Activated CD4-positive, alpha-beta T cell treated with anti-CD3 and anti-CD28 coated beads, Interleukin-2, amount 10 ng/mL, durations not matched to agents 7 days and 5 days (primary cell): ENCODE measurements at regions not wholly inside any gene's neighbourhood (a gene's known extent, or its start where the extent isn't known, plus 50 kb on each side); places are given as distances from the start of the nearest gene placed in this dataset.

ENCODE experiments used
- CTCF ChIA-PET: fragments of 350-600 bp; sonication (Branson Sonifier 250); formaldehyde crosslinking; loops from one replicate; lab custom pipeline; 2021; ENCODE audit warnings: antibody characterized with exemption; lab: Charles Lee
- POLR2A ChIA-PET: fragments of 350-600 bp; sonication (Branson Sonifier 250); formaldehyde crosslinking; loops from one replicate; lab custom pipeline; 2021; ENCODE audit warnings: antibody characterized with exemption; lab: Charles Lee
- DNase-seq: peaks from one replicate; pipeline ENCODE4 v3.0.0-alpha.2; 2020
- H3K27ac Mint-ChIP-seq: one replicate; pipeline ENCODE4 v1.8.0; 2021; ENCODE audit warnings: mild to moderate bottlenecking, moderate library complexity, mixed read lengths
- H3K27me3 Mint-ChIP-seq: one replicate; pipeline ENCODE4 v1.8.0; 2021; ENCODE audit warnings: mixed read lengths
- H3K36me3 Mint-ChIP-seq: one replicate; pipeline ENCODE4 v1.8.0; 2021; ENCODE audit warnings: low read depth, mixed read lengths
- H3K4me1 Mint-ChIP-seq: one replicate; pipeline ENCODE4 v1.8.0; 2021; ENCODE audit warnings: mixed read lengths
- H3K4me3 Mint-ChIP-seq: one replicate; pipeline ENCODE4 v1.8.0; 2021; ENCODE audit warnings: mild to moderate bottlenecking, moderate library complexity, mixed read lengths
- H3K9me3 Mint-ChIP-seq: one replicate; pipeline ENCODE4 v1.8.0; 2021; ENCODE audit warnings: mixed read lengths

- CTCF ChIA-PET, result interaction anchor here (1.3 kb wide), 1 partner anchor 15 kb away, joined by 3 read pairs; no protein-coding TSS in a partner anchor
- peaks cover 45% of the 10 kb centered on the region for H3K4me1 Mint-ChIP-seq
Measured at GRCh38 chrX:9354918-9355317, 109.9 kb upstream of the TBL1X start.

DNA sequence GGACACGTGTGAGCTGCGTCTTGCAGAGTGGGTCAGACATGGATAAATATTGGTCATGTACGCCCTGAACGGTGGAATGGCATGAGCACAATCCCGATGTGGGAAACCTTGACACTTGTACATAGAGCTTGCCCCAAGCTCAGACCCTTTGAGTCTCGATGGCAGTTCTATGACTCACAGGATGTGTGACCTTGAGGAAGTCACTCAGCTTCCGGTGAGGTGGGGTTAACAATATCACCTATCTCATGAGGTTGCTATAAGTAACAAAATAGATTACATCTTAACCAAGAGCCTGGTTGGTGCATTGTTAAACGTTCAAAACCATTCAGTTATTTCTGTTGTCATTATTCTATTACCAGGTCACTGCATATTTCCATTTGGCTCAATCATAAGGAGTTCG, 109.1 kb upstream of the TBL1X start:
- peak; percentile 16 for DNase-seq
- POLR2A ChIA-PET, result no interaction called here
- H3K36me3 Mint-ChIP-seq, result peaks cover 3% of the 10 kb centered on the region
- no peak overlapping the region for H3K4me3 Mint-ChIP-seq
- H3K4me1 Mint-ChIP-seq, result peaks cover 45% of the 10 kb centered on the region
- H3K9me3 Mint-ChIP-seq, result peaks cover 16% of the 10 kb centered on the region
- no peaks in the 10 kb centered on the region for H3K27me3 Mint-ChIP-seq
- CTCF ChIA-PET, result interaction anchor here (1.3 to 1.7 kb wide), 2 partner anchors 12 to 14 kb away, joined by 3 to 6 read pairs; no protein-coding TSS in a partner anchor
- H3K27ac Mint-ChIP-seq, result peak overlapping the region; percentile 74

More at GRCh38 chrX:9354918-9355317, 109.9 kb upstream of the TBL1X start:
- Mint-ChIP-seq H3K36me3 (peaks cover 3% of the 10 kb centered on the region), H3K4me3 (no peak overlapping the region), H3K9me3 (peaks cover 16% of the 10 kb centered on the region), H3K27ac (no peak overlapping the region), H3K27me3 (no peaks in the 10 kb centered on the region)
- POLR2A ChIA-PET, result no interaction called here
- no peak for DNase-seq

DNA sequence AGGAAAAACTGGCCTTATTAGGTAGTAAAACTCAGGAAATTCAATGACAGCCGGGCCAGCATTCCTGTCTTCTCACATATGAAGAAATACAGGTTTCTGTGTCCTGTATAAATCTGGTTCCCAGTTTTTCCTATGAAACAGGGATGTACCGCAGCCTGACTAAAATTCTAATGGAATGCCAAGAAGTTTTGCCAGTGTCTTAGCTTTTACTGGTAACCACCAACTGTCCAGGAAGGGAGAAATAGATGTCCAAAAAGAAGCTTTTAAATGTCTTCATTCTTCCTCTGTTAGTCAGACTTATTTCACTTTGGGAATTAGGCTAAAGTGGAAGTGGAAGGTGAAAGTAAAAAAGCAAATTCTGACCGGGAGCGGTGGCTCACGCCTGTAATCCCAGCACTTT, 108.0 kb upstream of the TBL1X start:
- Mint-ChIP-seq H3K9me3 (peaks cover 16% of the 10 kb centered on the region), H3K27ac (no peak overlapping the region), H3K4me1 (peaks cover 38% of the 10 kb centered on the region), H3K4me3 (no peak overlapping the region), H3K27me3 (no peaks in the 10 kb centered on the region), H3K36me3 (peaks cover 3% of the 10 kb centered on the region)
- ChIA-PET CTCF (interaction anchor here (1.1 to 1.7 kb wide), 3 partner anchors 11 to 102 kb away, joined by 3 to 6 read pairs (median 4); no protein-coding TSS in a partner anchor), POLR2A (no interaction called here)
- DNase-seq, result no peak

- Mint-ChIP-seq H3K27me3 (no peaks in the 10 kb centered on the region), H3K27ac (no peak overlapping the region), H3K4me3 (no peak overlapping the region), H3K36me3 (peaks cover 3% of the 10 kb centered on the region), H3K9me3 (peaks cover 16% of the 10 kb centered on the region), H3K4me1 (peaks cover 30% of the 10 kb centered on the region)
- no peak for DNase-seq
- POLR2A ChIA-PET, result no interaction called here
- CTCF ChIA-PET, result interaction anchor here (1.1 to 1.5 kb wide), 3 partner anchors 8 to 102 kb away, joined by 3 to 4 read pairs (median 4); no protein-coding TSS in a partner anchor
Measured at GRCh38 chrX:9357518-9358114, 107.2 kb upstream of the TBL1X start.

GRCh38 chrX:9362363-9362928, 102.4 kb upstream of the TBL1X start:
- no peaks in the 10 kb centered on the region for H3K4me1 Mint-ChIP-seq
- CTCF ChIA-PET, result no interaction called here
- H3K9me3 Mint-ChIP-seq, result no peaks in the 10 kb centered on the region

DNA sequence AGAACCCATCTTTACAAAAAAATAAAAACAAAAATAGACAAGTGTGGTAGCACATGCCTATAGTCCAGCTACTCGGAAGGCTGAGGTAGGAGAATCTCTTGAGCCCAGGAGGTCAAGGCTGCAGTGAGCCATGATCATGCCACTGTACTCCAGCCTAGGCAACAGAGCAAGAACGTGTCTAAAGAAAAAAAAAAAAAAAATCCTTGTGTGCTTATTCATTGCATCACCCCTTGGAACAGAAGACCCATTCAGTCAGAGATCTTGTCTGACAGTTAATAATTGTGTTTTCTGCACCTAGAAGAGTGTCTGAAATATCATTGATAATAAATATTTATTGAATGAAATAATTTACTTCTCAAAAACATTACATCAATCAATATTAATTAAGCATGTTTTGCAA, 97.4 kb upstream of the TBL1X start:
- H3K27me3 Mint-ChIP-seq, result no peaks in the 10 kb centered on the region
- no peak overlapping the region for H3K4me3 Mint-ChIP-seq
- peaks cover 17% of the 10 kb centered on the region for H3K4me1 Mint-ChIP-seq
- DNase-seq, result no peak
- POLR2A ChIA-PET, result no interaction called here
- H3K36me3 Mint-ChIP-seq, result no peaks in the 10 kb centered on the region
- H3K27ac Mint-ChIP-seq, result no peak overlapping the region
- CTCF ChIA-PET, result interaction anchor here (1.3 kb wide), 1 partner anchor 11 kb away, joined by 6 read pairs; no protein-coding TSS in a partner anchor
- no peaks in the 10 kb centered on the region for H3K9me3 Mint-ChIP-seq

More at GRCh38 chrX:9362363-9362928, 102.4 kb upstream of the TBL1X start:
- Mint-ChIP-seq H3K4me3 (no peak overlapping the region), H3K36me3 (no peaks in the 10 kb centered on the region), H3K27ac (no peak overlapping the region), H3K27me3 (no peaks in the 10 kb centered on the region)
- no peak for DNase-seq
- POLR2A ChIA-PET, result no interaction called here

DNA sequence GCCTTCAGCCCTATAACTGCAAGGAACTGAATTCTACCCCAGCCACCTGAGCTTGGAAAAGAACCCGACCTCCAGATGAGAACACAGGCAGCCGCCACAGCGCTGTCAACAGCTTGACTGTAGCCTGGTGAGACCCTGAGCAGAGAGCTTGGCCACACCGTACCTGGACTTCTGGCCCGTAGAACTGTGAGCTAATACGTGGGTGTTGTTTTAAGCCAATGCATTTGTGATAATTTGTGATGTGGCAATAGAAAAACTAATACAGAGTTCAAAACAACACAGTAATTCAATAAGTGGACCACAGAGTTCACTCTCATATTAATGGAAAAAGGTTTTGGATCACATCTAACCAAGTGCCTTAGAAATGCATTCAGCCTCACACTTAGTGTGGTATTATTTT, 96.6 kb upstream of the TBL1X start:
- no peak for DNase-seq
- Mint-ChIP-seq H3K27ac (no peak overlapping the region), H3K9me3 (no peaks in the 10 kb centered on the region), H3K4me3 (no peak overlapping the region), H3K4me1 (peaks cover 17% of the 10 kb centered on the region), H3K27me3 (no peaks in the 10 kb centered on the region), H3K36me3 (no peaks in the 10 kb centered on the region)
- ChIA-PET CTCF (interaction anchor here (1.3 kb wide), 1 partner anchor 12 kb away, joined by 6 read pairs; no protein-coding TSS in a partner anchor), POLR2A (no interaction called here)

- ChIA-PET CTCF (interaction anchor here (0.7 to 0.9 kb wide), 2 partner anchors 10 to 15 kb away, joined by 3 read pairs; no protein-coding TSS in a partner anchor), POLR2A (interaction anchor here (0.6 kb wide), 2 partner anchors 25 to 77 kb away, joined by 4 to 5 read pairs; no protein-coding TSS in a partner anchor)
- Mint-ChIP-seq H3K36me3 (no peaks in the 10 kb centered on the region), H3K4me1 (peaks cover 17% of the 10 kb centered on the region), H3K9me3 (no peaks in the 10 kb centered on the region), H3K27me3 (no peaks in the 10 kb centered on the region), H3K27ac (peak overlapping the region; percentile 57), H3K4me3 (no peak overlapping the region)
- DNase-seq, result no peak
Measured at GRCh38 chrX:9369802-9370291, 95.0 kb upstream of the TBL1X start.

DNA sequence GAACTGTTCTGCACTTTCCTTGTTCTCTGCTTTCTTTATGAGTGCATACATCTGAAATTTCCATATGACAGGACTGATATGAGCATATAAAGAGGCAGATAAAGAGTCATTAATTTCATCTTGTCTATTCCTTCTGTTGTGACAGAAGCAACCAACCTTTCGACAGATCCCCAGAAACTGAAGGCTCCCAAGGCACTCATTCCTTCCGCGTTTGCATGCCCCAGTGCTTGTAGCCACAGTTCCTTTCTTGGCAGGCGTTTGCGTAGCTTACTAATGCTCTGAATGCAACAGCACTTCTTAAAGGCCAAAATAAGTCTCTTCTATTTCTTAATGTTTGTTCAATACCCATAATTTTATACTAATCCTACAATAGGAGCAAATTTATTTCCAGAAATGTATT, 94.0 kb upstream of the TBL1X start:
- ChIA-PET POLR2A (no interaction called here), CTCF (no interaction called here)
- Mint-ChIP-seq H3K4me3 (no peak overlapping the region), H3K27me3 (no peaks in the 10 kb centered on the region), H3K9me3 (no peaks in the 10 kb centered on the region), H3K36me3 (no peaks in the 10 kb centered on the region), H3K4me1 (peaks cover 17% of the 10 kb centered on the region), H3K27ac (no peak overlapping the region)
- DNase-seq, result no peak

GRCh38 chrX:9372866-9373265, 92.0 kb upstream of the TBL1X start:
- DNase-seq, result no peak
- Mint-ChIP-seq H3K36me3 (no peaks in the 10 kb centered on the region), H3K4me1 (peaks cover 17% of the 10 kb centered on the region), H3K4me3 (no peak overlapping the region), H3K27me3 (no peaks in the 10 kb centered on the region), H3K9me3 (peaks cover 8% of the 10 kb centered on the region), H3K27ac (no peak overlapping the region)
- ChIA-PET POLR2A (no interaction called here), CTCF (no interaction called here)

DNA sequence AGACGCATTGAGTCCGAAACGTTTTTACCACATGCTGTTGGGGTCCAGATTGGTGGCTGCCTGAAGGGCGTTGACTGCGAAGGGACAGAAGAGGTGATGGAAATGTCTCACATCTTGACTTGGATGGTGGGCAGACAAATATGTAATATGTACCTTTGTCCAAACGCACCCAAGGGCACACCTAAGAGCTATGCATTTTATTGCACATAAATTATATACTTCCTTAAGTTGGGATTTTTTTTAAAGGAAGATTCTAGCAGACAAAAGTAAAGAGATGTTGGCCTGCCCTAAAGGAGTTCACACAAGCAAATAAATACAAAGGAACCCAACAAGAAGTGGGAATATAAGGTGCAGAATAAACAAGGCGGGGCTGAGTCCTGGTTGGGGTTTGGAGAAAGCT, 91.1 kb upstream of the TBL1X start:
- Mint-ChIP-seq H3K4me3 (no peak overlapping the region), H3K9me3 (peaks cover 8% of the 10 kb centered on the region), H3K27me3 (no peaks in the 10 kb centered on the region), H3K36me3 (no peaks in the 10 kb centered on the region), H3K27ac (no peak overlapping the region), H3K4me1 (peaks cover 17% of the 10 kb centered on the region)
- DNase-seq, result no peak
- CTCF ChIA-PET, result no interaction called here
- POLR2A ChIA-PET, result no interaction called here

DNA sequence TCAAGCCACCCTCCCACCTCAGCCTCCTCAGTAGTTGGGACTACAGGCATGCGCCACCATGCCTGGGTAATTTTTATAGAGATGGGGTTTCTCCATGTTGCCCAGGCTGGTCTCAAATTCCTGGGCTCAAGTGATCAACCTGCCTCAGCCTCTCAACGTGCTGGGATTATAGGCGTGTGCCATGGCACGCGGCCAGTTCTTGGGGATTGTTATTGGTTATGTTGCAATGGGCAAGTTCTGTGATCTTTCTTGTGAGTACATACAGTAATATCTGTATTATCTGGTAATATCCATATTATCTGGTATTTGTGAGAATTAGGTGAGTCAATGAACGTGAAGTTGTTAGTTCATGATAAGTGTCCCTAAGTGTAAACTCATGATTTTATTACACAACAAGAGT, 90.3 kb upstream of the TBL1X start:
- no peak for DNase-seq
- H3K27me3 Mint-ChIP-seq, result no peaks in the 10 kb centered on the region
- no peak overlapping the region for H3K27ac Mint-ChIP-seq
- H3K36me3 Mint-ChIP-seq, result no peaks in the 10 kb centered on the region
- ChIA-PET CTCF (no interaction called here), POLR2A (no interaction called here)
- H3K9me3 Mint-ChIP-seq, result peaks cover 8% of the 10 kb centered on the region
- H3K4me1 Mint-ChIP-seq, result peaks cover 20% of the 10 kb centered on the region
- H3K4me3 Mint-ChIP-seq, result no peak overlapping the region

GRCh38 chrX:9376111-9376510, 88.7 kb upstream of the TBL1X start:
- H3K4me1 Mint-ChIP-seq, result peaks cover 19% of the 10 kb centered on the region
- H3K27ac Mint-ChIP-seq, result no peak overlapping the region
- ChIA-PET POLR2A (no interaction called here), CTCF (no interaction called here)
- H3K4me3 Mint-ChIP-seq, result no peak overlapping the region
- DNase-seq, result no peak
- H3K27me3 Mint-ChIP-seq, result no peaks in the 10 kb centered on the region
- peaks cover 8% of the 10 kb centered on the region for H3K9me3 Mint-ChIP-seq
- H3K36me3 Mint-ChIP-seq, result no peaks in the 10 kb centered on the region
